HG03196 (cell line): ENCODE measurements at regions not wholly inside any gene's neighbourhood (a gene's known extent, or its start where the extent isn't known, plus 50 kb on each side); places are given as distances from the start of the nearest gene placed in this dataset.

Experiments
- ATAC-seq: cut with Tn5 transposase; IDR thresholded peaks from one replicate; pipeline ENCODE4 v1.9.1; 2021; ENCODE audit not compliant: unreplicated experiment

- no peak for ATAC-seq
These were observed 1110.9 kb downstream of the NLGN4X start for GRCh38 chrX:5117816-5118215.

GRCh38 chrX:5113128-5113527 is 1115.5 kb downstream of the NLGN4X start:
- no peak for ATAC-seq

DNA sequence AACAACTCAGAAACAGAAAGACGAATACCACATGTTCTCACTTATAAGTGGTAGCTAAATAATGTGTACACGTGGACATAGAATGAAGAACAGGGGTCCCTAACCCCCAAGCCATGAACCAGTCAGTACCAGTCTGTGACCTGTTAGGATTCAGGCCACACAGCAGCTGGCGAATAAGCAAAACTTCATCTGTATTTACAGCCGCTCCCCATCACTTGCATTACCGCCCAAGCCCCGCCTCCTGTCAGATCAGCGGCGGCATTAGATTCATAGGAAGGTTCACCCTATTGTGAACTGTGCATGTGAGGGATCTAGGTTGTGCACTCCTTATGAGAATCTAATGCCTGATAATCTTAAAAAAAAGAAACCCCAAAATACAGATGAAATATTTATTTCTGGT is 1128.7 kb downstream of the NLGN4X start:
- ATAC-seq, result no peak

- no peak for ATAC-seq
These were observed 1142.3 kb downstream of the NLGN4X start for GRCh38 chrX:5086388-5086787.

GRCh38 chrX:5084279-5084678 is 1144.4 kb downstream of the NLGN4X start:
- ATAC-seq, result no peak

- no peak for ATAC-seq
These were observed 1146.0 kb downstream of the NLGN4X start for GRCh38 chrX:5082705-5083104.

GRCh38 chrX:5080791-5081190 is 1147.9 kb downstream of the NLGN4X start:
- no peak for ATAC-seq

DNA sequence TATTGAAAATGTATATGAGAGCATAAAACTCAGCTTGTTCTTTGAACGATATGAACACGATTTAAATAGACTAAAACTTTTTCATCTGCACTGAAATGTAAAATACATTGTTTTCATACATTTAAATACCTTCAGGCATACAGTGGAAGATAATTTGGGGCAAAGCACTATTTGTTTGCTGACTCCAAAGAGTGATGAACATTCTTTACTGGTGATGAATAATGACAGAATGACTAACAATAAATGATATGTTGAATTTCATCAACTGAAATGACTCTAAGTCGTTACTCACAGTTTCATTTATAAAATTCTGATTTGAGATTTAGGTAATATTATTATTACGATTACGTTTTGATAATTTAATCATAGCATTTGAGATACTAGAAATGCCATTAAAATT is 1160.1 kb downstream of the NLGN4X start:
- no peak for ATAC-seq

- ATAC-seq, result no peak
These were observed 1170.9 kb downstream of the NLGN4X start for GRCh38 chrX:5057786-5058185.

DNA sequence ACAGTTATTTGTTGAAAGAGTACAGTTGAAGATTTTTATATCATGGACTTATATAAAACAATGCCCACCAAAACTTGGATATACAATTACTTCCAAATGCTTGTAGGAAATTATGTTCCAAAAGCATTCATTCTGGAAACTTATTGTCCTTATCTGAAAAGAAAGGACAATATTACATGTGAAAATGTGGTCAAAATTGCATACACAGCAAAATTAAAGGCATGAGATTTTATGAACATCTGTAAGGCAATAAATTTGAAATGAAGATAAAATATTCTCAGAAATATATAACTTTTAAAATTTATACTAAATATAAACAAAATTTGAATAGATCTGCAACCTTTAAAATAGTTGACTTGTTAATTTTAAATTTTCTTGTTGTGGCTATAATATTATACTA is 1173.8 kb downstream of the NLGN4X start:
- ATAC-seq, result no peak

- ATAC-seq, result no peak
These were observed 1176.7 kb downstream of the NLGN4X start for GRCh38 chrX:5051831-5052491.

DNA sequence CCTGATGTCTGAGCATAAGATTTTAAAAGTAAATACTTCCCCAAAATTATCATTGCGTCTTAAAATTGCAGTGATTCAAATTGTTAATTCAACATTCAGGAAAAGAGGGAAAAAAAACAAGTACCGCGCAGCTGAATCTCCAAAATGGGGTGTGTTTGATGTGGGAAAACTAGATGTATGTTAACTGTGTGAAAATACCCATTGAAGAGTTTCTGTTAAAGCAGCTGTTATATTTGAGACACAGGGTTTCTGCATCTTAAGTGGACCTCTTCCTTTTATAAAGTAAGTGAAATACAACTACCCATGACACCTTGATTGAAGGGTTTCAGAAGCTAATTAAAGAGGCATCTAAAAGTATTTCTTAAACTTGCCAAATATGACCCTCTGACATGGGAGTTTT is 1186.1 kb downstream of the NLGN4X start:
- no peak for ATAC-seq

DNA sequence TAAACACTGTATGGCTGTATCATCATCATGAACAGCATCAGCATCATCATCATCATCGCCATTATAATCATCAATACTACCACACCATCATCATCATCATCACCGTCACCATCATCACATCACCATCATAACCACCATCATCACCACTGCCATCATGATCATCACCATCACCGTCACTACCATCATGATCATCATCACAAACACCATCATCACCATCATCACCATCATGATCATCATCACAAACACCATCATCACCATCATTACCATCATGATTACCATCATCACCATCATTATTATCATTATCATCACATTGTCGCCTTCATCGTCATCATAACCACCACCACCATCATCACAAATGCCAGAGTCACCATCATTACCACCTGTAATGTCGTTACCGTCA is 1196.9 kb downstream of the NLGN4X start:
- no peak for ATAC-seq

- ATAC-seq, result no peak
These were observed 1213.2 kb downstream of the NLGN4X start for GRCh38 chrX:5015451-5015850.

- ATAC-seq, result no peak
These were observed 1233.8 kb downstream of the NLGN4X start for GRCh38 chrX:4994855-4995254.

- no peak for ATAC-seq
These were observed 1250.1 kb downstream of the NLGN4X start for GRCh38 chrX:4978613-4979012.

DNA sequence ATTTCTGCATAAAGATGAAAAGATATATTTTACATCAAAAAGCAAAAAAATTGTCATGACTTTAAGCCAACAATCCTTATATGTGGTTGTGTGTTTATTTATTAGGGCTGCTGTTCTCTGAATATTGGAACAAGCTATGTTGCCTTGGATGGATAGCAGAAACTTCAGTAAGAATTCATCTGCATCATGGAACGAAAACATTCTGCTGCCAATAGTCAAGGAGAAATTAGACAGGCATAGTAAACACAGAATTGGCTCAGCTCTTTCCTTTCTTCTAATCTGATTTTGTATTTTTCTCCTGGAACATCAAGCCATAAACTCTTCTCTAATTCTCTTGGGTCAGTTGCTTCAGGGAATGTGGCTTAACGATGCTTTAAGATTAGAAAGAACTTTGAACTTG is 1257.0 kb downstream of the NLGN4X start:
- no peak for ATAC-seq

DNA sequence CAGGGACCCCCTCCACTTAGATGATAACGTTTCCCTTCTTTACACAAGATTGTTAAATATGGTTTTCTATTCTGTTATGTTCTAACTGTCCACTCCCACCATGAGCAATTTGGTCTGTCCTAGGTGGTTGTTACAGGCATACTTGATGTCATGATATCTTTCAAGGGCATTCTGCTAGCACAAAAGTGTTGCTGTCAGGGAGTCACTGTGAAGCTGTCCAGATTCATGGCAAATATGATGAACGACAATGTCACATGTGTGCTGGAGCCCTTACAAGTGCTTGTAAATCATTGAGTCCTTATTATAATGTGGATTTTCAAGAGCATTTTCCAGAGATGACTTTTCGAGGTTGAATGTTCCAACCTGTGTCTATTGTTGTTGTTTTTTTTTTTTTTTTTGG is 1250.7 kb upstream of the PRKX start:
- ATAC-seq, result no peak

DNA sequence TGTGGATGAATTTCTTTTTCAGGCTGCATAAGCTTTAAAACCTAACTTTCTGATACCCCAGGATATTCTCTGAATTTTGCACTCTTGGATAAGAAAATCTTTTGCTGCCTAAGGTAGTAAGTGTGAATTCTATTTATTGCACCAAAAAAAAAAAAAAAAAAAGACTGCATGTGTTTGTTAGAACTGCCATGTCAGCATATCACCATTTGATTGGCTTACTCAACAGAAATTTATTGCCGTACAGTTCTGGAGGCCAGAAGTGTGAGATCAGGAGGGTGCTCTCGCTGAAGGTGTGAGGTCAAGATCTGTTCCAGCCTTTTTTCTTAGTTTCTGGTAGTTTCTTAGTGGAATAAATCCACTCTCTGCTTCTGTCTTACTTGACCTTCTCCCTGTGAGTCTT is 1250.0 kb upstream of the PRKX start:
- no peak for ATAC-seq

- ATAC-seq, result no peak
These were observed 1231.3 kb upstream of the PRKX start for GRCh38 chrX:4944767-4945166.

DNA sequence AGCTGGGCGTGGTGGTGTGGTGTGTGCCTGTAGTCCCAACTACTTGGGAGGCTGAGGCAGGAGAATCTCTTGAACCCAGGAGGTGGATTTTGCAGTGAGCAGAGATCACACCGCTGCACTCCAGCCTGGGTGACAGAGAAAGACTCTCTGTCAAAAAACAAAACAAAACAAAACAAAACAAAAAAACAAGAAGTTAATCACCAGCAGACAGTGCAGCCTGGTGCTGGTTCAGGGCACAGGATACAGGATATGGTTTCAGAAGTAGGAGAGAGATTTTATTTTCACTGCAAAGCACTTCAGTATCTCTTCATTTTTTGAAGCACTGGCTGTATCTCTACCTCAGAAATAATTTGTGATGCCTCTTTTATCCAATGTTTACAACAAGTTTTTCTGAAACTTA is 1222.9 kb upstream of the PRKX start:
- no peak for ATAC-seq

DNA sequence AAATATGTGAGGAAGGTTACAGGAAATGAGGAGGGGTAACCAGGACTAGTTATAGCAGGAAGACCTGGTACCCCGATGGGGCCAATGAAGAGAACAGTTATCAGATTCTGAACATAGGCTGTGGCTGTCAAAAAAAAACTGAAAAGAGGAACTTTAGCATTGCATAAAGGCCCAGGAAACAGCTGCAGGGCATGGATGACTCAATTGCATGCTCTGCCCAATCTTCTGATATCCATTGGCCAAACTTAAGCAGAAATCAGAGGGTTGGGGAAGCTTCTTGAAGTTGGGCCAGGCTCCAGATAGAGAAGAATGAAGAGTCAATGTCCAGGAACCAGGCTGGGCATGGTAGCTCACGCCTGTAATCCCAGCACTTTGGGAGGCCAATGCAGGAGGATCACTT is 1222.4 kb upstream of the PRKX start:
- no peak for ATAC-seq

DNA sequence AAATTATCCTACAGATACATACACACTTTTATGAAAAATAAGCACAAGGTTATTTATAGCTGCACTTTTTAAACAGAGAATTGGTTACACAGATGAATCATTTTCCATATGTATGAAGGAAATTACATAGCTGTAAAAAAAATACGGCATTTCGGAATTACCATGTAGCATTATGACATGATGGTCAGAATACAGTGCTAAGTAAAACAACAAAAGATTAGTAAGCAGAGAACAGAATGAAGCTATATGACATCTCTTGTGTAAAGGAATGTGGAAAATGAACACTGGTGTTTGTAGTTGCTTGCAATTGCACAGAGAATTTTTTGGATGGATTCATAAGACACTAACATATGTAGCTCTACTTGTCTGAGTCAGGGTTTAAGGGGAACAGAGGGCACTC is 1222.0 kb upstream of the PRKX start:
- no peak for ATAC-seq

GRCh38 chrX:4932790-4933189 is 1219.3 kb upstream of the PRKX start:
- no peak for ATAC-seq
